Stomach (tissue), 8 donors: ENCODE measurements at regions not wholly inside any gene's neighbourhood (a gene's known extent, or its start where the extent isn't known, plus 50 kb on each side); places are given as distances from the start of the nearest gene placed in this dataset.

Source experiments
- DNase-seq, 2 donors: peaks; one replicate each; pipeline versions ENCODE4 v3.0.0 to v3.0.0-alpha.2; 2013 to 2019
- H3K27ac ChIP-seq, 5 donors: fragments of 200-600 bp in 4 of 5; sonication (generic) in 4 of 5; one replicate each; pipeline ENCODE4 v1.5.1; 2013 to 2019; ENCODE audit warnings: mild to moderate bottlenecking in 1 of 5, moderate library complexity in 1 of 5
- H3K27me3 ChIP-seq, 3 donors: fragments of 200-600 bp; sonication (generic); one replicate each; pipeline ENCODE4 v1.5.1; 2017 to 2019; ENCODE audit warnings: mixed run types in 1 of 3
- H3K36me3 ChIP-seq, 4 donors: fragments of 200-600 bp; sonication (generic); 1 replicate in 3 of 4; 2 replicates in 1 of 4; pipeline ENCODE4 v1.5.1; 2016 to 2019
- H3K4me1 ChIP-seq, 4 donors: fragments of 200-600 bp; sonication (generic); one replicate each; pipeline ENCODE4 v1.5.1; 2016 to 2019
- H3K4me3 ChIP-seq, 4 donors: fragments of 200-600 bp; sonication (generic) in 3 of 4; one replicate each; pipeline ENCODE4 v1.5.1; 2016 to 2019; ENCODE audit warnings: mild to moderate bottlenecking in 1 of 4
- H3K9me3 ChIP-seq, 4 donors: fragments of 200-600 bp; sonication (generic); one replicate each; pipeline ENCODE4 v1.5.1; 2016 to 2019
- EP300 ChIP-seq: sonication (generic); formaldehyde crosslinking; IDR thresholded peaks from one replicate; pipeline ENCODE4 v1.6.1; 2017; ENCODE audit warnings: antibody characterized with exemption
- POLR2A ChIP-seq, 4 donors: fragments of 450-650 bp; IDR thresholded peaks; one replicate each; pipeline ENCODE4 v1.6.1; 2016; ENCODE audit warnings: antibody characterized with exemption in 4 of 4, control low read depth in 2 of 4, mild to moderate bottlenecking in 1 of 4, moderate library complexity in 1 of 4
- POLR2AphosphoS5 ChIP-seq, 3 donors: sonication (generic); formaldehyde crosslinking; IDR thresholded peaks; one replicate each; pipeline ENCODE4 v1.6.1; 2016; ENCODE audit warnings: antibody characterized with exemption in 3 of 3
- WGBS, 5 donors: extraction: QIAGEN DNeasy Blood & Tissue Kit in 3 of 5; methylation state at CpG; one replicate each; pipeline versions ENCODE4 v1.1.5 to v1.1.7; 2013 to 2018; 5-methylcytosine and 5-hydroxymethylcytosine counted together
- intact Hi-C: fragments of 100-400 bp; cut with DNase I; formaldehyde crosslinking; loops from one replicate; pipeline ENCODE4 v1.15.1; 2023; ENCODE audit warnings: low total_unique reads
- TF ChIP-seq, protein P1 (sequence below), 7 experiments: fragments of 450-650 bp in 4 of 7; fragments of 200-600 bp in 3 of 7; sonication (generic) in 3 of 7; IDR thresholded peaks; one replicate each; pipeline ENCODE4 v1.5.1; 2016 to 2019; ENCODE audit warnings: antibody characterized with exemption in 7 of 7, control low read depth in 2 of 7, mild to moderate bottlenecking in 1 of 7
- donor health status: healthy with polysubstance abuse.
- donor health status: Bipolar disorder and iron deficiency.
- donor health status: healthy.

DNA sequence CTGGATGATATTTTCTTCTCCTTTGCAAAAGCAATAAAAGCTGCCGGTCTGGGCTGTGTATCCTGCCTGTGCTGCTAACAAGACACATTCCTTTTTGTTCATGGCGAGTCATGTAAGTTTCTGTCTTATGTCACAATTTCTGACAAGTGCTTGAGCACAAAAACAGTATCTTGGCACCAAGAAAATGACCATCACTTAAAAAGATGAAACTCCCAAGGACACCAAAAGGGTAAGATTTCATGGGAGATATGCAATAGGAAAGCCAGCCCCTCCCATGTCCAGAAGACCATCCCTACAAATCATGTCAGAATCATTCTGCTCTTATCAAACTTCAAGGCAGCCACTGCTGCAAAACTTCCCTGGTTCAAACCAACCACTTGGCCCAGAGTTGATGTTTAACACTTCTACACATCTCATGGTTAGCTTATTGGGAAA lies 375.4 kb upstream of the ZNF507 start:
- TF ChIP-seq POLR2AphosphoS5 (IDR thresholded peaks at IDR 0.05) (peak in 1 of 3 donors; percentile 49), POLR2A (IDR thresholded peaks at IDR 0.05) (no peak)
- peaks cover 0 to 21% (median 0%) of the 10 kb centered on the region in 4 donors for H3K4me1 ChIP-seq
- peak overlapping the region in 1 of 5 donors; percentile 57 for H3K27ac ChIP-seq
- H3K4me3 ChIP-seq: no peak overlapping the region
- H3K9me3 ChIP-seq: no peaks in the 10 kb centered on the region
- DNase-seq: peak in 1 of 2 donors; percentile 46
- WGBS, 5 donors: 43 to 79% (median 73%) methylated on average over 2 of the region's 2 CpGs
- H3K27me3 ChIP-seq: peaks cover 0 to 7% (median 0%) of the 10 kb centered on the region in 3 donors
- intact Hi-C loops: no loop called here
- H3K36me3 ChIP-seq: no peaks in the 10 kb centered on the region

DNA sequence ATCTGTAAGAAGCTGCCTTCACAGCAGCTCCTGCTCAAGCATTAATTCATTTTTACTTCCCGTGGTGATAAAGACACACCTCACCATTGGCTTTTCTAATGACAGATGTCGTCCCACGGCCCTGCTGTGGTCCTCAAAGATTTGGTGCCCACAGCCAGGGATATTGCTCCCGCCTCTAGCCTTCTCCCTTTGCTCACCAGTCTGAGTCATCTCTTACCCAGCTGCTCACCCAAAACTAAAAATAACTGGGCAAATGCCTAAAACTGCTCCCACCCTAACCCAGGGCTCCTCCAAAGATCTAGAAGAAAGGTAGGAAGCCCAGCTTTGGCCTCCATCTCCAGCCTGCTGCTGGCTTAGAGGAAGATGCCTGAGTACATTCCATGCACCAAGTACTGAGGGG lies 371.1 kb upstream of the ZNF507 start:
- peaks cover 0 to 7% (median 0%) of the 10 kb centered on the region in 3 donors for H3K27me3 ChIP-seq
- 76 to 91% (median 81%) methylated on average over 4 of the region's 4 CpGs for WGBS, 5 donors
- intact Hi-C loops: no loop called here

DNA sequence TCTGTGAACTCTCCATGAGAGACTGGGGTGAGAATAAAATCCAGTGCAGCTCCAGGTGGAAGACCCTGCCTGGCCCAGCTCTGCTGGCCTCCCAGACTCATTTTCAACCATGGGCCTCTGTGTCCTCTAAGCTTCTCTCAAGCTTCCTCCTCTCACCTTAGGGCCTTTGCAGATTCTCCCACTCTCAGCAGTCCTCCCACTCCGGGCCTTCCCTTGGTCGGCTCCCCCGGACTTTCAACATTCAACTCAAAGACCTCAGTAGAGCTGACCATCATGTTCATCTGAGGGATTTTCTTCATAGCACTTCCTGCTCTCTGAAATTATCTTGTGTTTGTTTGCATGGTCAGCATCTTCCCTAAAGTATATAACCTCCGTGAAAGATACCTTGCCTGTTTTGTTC lies 370.5 kb upstream of the ZNF507 start:
- H3K9me3 ChIP-seq: no peaks in the 10 kb centered on the region
- H3K27ac ChIP-seq: no peak overlapping the region
- intact Hi-C loops: no loop called here
- no peak overlapping the region for H3K4me3 ChIP-seq
- H3K27me3 ChIP-seq: peaks cover 0 to 7% (median 0%) of the 10 kb centered on the region in 3 donors
- peaks cover 0 to 5% (median 0%) of the 10 kb centered on the region in 4 donors for H3K4me1 ChIP-seq
- WGBS, 5 donors: 91 to 95% (median 92%) methylated on average over 4 of the region's 4 CpGs
- TF ChIP-seq, protein P1, sequence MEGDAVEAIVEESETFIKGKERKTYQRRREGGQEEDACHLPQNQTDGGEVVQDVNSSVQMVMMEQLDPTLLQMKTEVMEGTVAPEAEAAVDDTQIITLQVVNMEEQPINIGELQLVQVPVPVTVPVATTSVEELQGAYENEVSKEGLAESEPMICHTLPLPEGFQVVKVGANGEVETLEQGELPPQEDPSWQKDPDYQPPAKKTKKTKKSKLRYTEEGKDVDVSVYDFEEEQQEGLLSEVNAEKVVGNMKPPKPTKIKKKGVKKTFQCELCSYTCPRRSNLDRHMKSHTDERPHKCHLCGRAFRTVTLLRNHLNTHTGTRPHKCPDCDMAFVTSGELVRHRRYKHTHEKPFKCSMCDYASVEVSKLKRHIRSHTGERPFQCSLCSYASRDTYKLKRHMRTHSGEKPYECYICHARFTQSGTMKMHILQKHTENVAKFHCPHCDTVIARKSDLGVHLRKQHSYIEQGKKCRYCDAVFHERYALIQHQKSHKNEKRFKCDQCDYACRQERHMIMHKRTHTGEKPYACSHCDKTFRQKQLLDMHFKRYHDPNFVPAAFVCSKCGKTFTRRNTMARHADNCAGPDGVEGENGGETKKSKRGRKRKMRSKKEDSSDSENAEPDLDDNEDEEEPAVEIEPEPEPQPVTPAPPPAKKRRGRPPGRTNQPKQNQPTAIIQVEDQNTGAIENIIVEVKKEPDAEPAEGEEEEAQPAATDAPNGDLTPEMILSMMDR (IDR thresholded peaks at IDR 0.05): no peak
- TF ChIP-seq POLR2A (IDR thresholded peaks at IDR 0.05) (no peak), EP300 (no peak), POLR2AphosphoS5 (IDR thresholded peaks at IDR 0.05) (no peak)
- no peaks in the 10 kb centered on the region for H3K36me3 ChIP-seq
- no peak for DNase-seq

More for the DNA sequence above, 371.1 kb upstream of the ZNF507 start:
- peak in 1 of 2 donors; percentile 4 for DNase-seq
- Histone ChIP-seq H3K4me3 (no peak overlapping the region), H3K9me3 (no peaks in the 10 kb centered on the region), H3K27ac (no peak overlapping the region), H3K36me3 (no peaks in the 10 kb centered on the region), H3K4me1 (peaks cover 0 to 11% (median 0%) of the 10 kb centered on the region in 4 donors)
- TF ChIP-seq EP300 (no peak), POLR2A (IDR thresholded peaks at IDR 0.05) (no peak), POLR2AphosphoS5 (IDR thresholded peaks at IDR 0.05) (no peak)
- TF ChIP-seq, protein P1 (IDR thresholded peaks at IDR 0.05): no peak

DNA sequence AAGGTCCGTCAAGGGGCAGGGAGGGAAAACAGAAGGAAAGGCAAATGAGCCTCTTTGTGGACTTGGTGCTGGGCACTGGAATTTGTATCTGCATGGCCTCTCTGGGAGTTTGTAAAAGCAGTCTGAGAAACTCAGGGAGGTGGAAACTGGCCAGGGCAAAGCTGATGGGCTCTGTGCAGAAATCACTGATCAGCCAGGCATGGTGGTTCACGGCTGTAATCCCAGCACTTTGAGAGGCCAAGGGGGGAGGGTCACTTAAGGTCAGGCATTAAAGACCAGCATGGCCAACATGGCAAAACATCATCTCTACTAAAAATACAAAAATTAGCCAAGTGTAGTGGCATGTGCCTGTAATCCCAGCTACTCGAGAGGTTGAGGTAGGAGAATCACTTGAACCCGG lies 369.9 kb upstream of the ZNF507 start:
- no peak overlapping the region for H3K4me3 ChIP-seq
- no peak for TF ChIP-seq POLR2A (IDR thresholded peaks at IDR 0.05)
- TF ChIP-seq, protein P1 (IDR thresholded peaks at IDR 0.05): no peak
- TF ChIP-seq POLR2AphosphoS5 (IDR thresholded peaks at IDR 0.05): no peak
- no peak for TF ChIP-seq EP300
- no peaks in the 10 kb centered on the region for H3K9me3 ChIP-seq
- no peaks in the 10 kb centered on the region for H3K36me3 ChIP-seq
- DNase-seq: no peak
- H3K27me3 ChIP-seq: peaks cover 0 to 7% (median 0%) of the 10 kb centered on the region in 3 donors
- 86 to 93% (median 89%) methylated on average over 4 of the region's 4 CpGs for whole genome bisulfite sequencing, 5 donors
- intact Hi-C loops: no loop called here
- H3K4me1 ChIP-seq: no peaks in the 10 kb centered on the region
- H3K27ac ChIP-seq: no peak overlapping the region

DNA sequence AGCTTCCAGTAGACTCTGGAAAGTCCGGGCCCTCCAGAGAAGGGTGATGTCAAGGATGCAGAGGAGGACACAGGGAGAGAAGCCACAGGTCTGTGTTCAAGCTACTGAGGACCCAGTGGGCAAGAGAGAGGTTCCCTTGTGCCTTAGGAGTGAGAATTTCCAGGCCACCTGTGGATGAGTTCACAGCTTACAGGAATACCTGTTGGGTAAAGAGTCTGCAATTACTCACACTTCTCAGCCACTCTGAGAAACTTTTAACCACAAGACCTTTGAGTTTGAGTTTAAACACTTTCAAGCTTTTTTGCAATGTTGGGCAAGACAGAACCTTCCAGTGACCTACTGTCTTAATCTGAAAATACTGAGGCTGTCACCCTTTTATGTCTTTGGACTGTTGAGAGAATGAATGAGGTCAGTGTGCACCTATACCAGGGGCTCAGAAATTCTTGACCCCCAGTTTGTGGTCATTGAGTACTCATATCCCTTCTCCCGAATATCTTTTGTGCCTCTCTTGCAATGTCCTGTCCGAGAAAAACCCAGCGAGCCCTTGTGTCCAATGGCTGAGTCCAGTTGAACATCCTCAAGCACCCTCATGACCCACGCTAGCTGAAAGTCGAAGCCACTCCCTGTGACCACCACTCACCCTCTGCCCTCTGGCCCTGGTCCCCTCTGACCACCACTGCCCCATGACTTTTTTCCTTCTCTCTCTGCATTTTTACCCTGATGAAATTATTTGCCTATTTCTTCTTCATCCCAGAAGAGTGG lies 368.5 kb upstream of the ZNF507 start:
- Histone ChIP-seq H3K4me1 (no peaks in the 10 kb centered on the region), H3K36me3 (no peaks in the 10 kb centered on the region), H3K27me3 (peaks cover 0 to 7% (median 0%) of the 10 kb centered on the region in 3 donors), H3K4me3 (no peak overlapping the region), H3K27ac (no peak overlapping the region), H3K9me3 (no peaks in the 10 kb centered on the region)
- 86 to 93% (median 89%) methylated on average over 6 of the region's 6 CpGs for WGBS, 5 donors
- no peak for DNase-seq
- TF ChIP-seq POLR2AphosphoS5 (IDR thresholded peaks at IDR 0.05) (no peak), EP300 (no peak), POLR2A (IDR thresholded peaks at IDR 0.05) (no peak)
- TF ChIP-seq, protein P1 (IDR thresholded peaks at IDR 0.05): no peak
- intact Hi-C loops: no loop called here
